GM12875 (cell line): ENCODE measurements at regions not wholly inside any gene's neighbourhood (a gene's known extent, or its start where the extent isn't known, plus 50 kb on each side); places are given as distances from the start of the nearest gene placed in this dataset.

ENCODE experiments used
- H3K4me3 ChIP-seq: one replicate; pipeline ENCODE4 v1.5.1; 2011; ENCODE audit warnings: low read depth, low read length, control low read depth
- TF ChIP-seq, protein P1 (sequence below): IDR thresholded peaks from 2 replicates; pipeline ENCODE4 v1.5.1; 2011; ENCODE audit warnings: low read depth, mild to moderate bottlenecking, control low read depth, inconsistent platforms, low read length, moderate library complexity, borderline replicate concordance; ENCODE audit not compliant: insufficient read depth

DNA sequence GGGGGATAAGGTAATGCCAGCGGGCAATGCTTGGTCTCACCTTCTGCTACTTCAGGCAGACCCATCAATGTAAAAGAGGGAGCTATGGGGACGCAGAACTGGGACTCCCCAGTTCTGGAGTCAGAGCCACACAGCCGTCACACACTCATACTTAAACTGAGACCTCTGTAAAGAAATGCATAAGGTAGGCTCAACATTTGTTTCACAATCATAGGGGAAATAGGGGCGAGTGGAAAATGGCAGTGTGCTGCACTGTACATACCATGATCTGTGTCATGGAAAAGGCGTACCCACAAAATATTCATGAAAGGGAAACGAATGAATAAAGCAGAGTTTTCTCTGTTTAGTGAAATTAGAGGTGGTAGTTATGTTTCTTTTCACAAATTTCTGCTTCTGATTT lies 318.0 kb upstream of the NPVF start:
- TF ChIP-seq, protein P1, sequence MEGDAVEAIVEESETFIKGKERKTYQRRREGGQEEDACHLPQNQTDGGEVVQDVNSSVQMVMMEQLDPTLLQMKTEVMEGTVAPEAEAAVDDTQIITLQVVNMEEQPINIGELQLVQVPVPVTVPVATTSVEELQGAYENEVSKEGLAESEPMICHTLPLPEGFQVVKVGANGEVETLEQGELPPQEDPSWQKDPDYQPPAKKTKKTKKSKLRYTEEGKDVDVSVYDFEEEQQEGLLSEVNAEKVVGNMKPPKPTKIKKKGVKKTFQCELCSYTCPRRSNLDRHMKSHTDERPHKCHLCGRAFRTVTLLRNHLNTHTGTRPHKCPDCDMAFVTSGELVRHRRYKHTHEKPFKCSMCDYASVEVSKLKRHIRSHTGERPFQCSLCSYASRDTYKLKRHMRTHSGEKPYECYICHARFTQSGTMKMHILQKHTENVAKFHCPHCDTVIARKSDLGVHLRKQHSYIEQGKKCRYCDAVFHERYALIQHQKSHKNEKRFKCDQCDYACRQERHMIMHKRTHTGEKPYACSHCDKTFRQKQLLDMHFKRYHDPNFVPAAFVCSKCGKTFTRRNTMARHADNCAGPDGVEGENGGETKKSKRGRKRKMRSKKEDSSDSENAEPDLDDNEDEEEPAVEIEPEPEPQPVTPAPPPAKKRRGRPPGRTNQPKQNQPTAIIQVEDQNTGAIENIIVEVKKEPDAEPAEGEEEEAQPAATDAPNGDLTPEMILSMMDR: no peak
- H3K4me3 ChIP-seq: no peak overlapping the region

DNA sequence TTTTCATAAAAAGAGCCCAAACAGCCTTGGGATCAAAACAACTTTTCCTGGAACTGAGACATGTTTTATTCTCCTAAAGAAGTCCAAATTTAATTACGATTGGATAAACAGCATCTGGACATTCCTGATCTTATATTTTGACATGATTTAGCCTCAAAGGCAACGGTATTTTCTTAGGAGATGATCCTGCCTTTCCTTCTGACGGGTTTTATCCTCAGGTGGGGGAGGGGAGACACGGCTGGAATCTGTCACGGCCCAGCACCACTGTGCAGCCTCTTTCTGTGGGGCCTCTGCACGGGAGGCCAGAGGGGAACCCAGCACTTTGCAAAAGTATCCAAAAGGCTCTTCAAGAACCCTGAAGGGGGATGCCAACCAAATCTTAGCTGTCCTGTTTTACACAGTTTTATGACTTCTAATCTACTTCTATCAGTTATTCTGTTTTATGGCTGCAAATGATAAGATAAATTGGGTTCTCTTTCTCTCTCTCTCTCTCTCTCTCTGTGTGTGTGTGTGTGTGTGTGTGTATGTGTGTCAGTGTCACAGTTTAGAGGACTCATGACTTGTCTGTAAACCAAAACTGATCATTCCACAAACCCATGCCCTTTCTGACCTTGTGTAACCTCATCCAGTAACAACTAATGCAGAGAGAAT lies 321.1 kb upstream of the NPVF start:
- no peak overlapping the region for H3K4me3 ChIP-seq
- TF ChIP-seq, protein P1: no peak

DNA sequence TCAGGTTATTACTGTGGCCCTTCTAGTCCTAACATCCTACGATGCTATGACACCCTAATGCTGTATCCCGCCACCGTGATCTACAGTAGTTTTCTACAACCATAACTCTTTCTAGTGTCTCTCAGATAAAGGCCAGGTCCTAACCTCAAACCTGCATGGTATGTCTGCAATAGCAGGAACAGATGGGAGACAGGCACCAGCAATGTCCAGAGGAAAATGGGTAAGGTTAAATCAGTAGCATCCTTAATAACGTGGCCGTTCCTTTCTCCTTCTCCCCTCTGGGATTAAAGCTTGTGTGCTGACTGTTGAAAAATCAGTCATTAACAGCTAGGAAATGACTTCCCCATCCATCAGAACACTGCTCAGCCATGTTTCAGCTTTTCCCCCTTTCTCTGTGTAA lies 321.9 kb upstream of the NPVF start:
- no peak overlapping the region for H3K4me3 ChIP-seq

DNA sequence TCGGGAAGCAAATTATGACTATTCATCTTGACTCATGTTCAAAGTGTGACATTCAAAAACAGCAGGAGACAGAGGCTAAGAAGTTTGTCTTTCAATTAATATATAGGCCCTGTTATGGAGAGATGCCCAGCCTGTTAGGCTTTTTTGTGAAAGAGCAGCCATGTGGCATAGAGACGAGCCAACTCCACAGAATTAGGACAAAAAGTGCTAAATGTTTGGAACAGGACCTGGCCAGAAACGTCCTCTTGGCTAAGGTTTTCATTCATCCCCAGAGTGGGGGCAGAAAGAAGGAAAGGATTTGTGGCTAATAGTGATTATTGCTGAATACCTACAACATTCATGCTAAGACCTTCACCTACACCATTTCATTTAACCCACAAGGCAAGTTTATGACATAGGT lies 324.7 kb upstream of the NPVF start:
- H3K4me3 ChIP-seq: no peak overlapping the region
- TF ChIP-seq, protein P1: no peak

More for the DNA sequence above, 321.9 kb upstream of the NPVF start:
- TF ChIP-seq, protein P1: no peak

DNA sequence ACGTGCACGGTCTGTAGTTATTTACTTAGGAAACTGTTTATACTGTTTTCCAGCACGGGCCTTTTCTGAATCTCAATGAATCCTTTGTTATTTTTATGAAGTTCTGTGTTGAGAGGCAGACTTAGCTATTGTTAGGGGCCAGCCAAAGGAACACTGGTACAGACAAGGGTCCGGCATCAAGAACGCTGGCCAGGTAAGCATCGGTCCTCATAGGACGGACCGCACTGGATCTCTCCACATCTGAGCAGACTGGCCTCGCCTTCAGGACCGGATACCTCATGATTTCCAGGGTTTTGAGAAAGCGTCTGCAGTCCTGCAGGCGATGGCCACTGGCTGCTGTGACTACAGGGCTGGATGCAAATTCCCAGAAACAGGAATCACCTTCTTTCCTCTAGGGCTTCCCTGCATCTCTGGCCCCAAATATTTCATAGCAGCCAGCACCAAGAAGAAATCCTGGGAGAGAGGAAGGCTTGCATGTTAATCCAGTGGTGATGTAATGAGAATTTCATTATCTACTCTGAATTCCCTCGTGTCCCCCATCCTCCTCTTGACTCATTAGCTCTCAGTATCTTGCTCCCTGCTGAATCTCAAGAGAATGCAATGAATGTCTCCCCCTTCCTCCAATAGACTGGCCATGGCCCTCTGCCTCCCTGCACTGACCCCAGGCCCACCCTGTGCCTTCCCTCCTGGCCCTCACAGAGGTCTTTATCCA lies 325.4 kb upstream of the NPVF start:
- no peak overlapping the region for H3K4me3 ChIP-seq
- TF ChIP-seq, protein P1: no peak

DNA sequence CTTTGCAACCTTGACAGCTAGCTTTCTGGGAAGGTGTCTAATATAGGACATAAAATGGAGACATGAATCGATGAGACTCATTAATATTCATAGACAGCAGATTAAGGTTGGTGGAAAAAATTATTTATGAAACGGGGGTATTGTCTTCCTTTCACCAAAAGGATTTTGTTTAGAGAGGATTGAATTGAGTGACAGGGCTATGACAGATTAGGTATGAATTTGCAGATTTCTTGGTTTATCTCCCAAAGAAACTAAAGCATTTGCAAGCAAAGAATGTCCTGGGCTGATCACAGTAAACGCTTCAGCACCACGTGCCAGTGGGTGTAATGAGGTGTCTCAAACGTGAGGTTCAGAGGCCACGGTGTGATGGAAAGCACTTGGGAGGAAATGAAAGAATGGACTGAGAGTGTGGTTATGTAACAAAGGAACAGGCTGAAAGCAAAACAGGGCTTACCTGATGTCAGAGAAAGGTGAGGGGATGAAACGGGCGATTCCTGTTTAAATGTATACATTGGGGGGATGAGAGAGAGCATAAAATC lies 329.2 kb upstream of the NPVF start:
- TF ChIP-seq, protein P1: no peak
- no peak overlapping the region for H3K4me3 ChIP-seq

DNA sequence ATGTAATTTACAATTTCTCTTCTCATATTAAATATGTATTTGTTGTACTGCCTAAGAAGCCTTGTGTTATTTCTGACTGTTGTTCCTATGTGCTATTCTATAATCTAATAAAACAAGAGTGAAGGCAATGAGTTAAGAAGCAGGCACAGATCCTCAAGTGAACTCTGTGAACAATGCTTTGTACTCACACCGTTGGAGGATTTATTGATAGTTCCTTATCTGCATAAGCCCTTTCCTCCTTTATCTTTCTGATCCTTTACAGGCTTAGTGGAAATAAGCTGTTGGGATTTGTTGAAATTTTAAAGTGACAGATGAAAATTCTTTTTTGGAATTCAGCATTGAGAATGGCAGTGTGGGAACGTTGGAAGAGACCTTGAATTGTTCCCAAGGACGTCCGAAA lies 329.6 kb upstream of the NPVF start:
- TF ChIP-seq, protein P1: no peak
- no peak overlapping the region for H3K4me3 ChIP-seq
